Gastrocnemius medialis (tissue), 4 donors: ENCODE measurements at regions not wholly inside any gene's neighbourhood (a gene's known extent, or its start where the extent isn't known, plus 50 kb on each side); places are given as distances from the start of the nearest gene placed in this dataset.

ENCODE experiments used
- ATAC-seq, 2 donors: fragments of 150-250 bp; one replicate each; pipeline ENCODE4 v1.9.1; 2016
- DNase-seq, 2 donors: peaks; one replicate each; pipeline ENCODE4 v3.0.0-alpha.2; 2019
- H3K27ac ChIP-seq, 4 donors: fragments of 200-600 bp; sonication (generic); 1 replicate in 1 of 4; 2 replicates in 3 of 4; pipeline ENCODE4 v1.5.1; 2016 to 2018; ENCODE audit warnings: mild to moderate bottlenecking in 2 of 4, moderate library complexity in 1 of 4
- H3K27me3 ChIP-seq, 3 donors: fragments of 200-600 bp; sonication (generic) in 2 of 3; 1 replicate in 1 of 3; 2 replicates in 2 of 3; pipeline versions ENCODE4 v1.5.1 to v1.6.0; 2016 to 2019; ENCODE audit warnings: mild to moderate bottlenecking in 1 of 3, moderate library complexity in 1 of 3
- H3K36me3 ChIP-seq, 2 donors: fragments of 200-600 bp; sonication (generic) in 1 of 2; one replicate each; pipeline ENCODE4 v1.5.1; 2017 to 2018
- H3K4me1 ChIP-seq, 2 donors: fragments of 200-600 bp; sonication (generic) in 1 of 2; one replicate each; pipeline ENCODE4 v1.5.1; 2016 to 2017; ENCODE audit warnings: mild to moderate bottlenecking in 2 of 2
- H3K4me3 ChIP-seq, 4 donors: fragments of 200-600 bp; sonication (generic) in 3 of 4; 1 replicate in 1 of 4; 2 replicates in 3 of 4; pipeline ENCODE4 v1.5.1; 2016 to 2019; ENCODE audit warnings: mild to moderate bottlenecking in 2 of 4
- H3K9me3 ChIP-seq, 3 donors: fragments of 200-600 bp; sonication (generic) in 2 of 3; 1 replicate in 1 of 3; 2 replicates in 2 of 3; pipeline ENCODE4 v1.5.1; 2016 to 2019
- CTCF ChIP-seq, 5 experiments: fragments of 450-650 bp in 3 of 5; fragments of 200-600 bp in 2 of 5; sonication (generic) in 2 of 5; IDR thresholded peaks in 4 of 5; conservative IDR thresholded peaks in 1 of 5; 1 replicate in 4 of 5; 2 replicates in 1 of 5; pipeline ENCODE4 v1.5.1; 2016 to 2019; ENCODE audit warnings: antibody characterized with exemption in 5 of 5, mild to moderate bottlenecking in 3 of 5, moderate library complexity in 3 of 5
- POLR2A ChIP-seq, 2 donors: fragments of 450-650 bp; IDR thresholded peaks; one replicate each; pipeline ENCODE4 v1.6.1; 2017; ENCODE audit warnings: antibody characterized with exemption in 2 of 2, mild to moderate bottlenecking in 2 of 2, moderate library complexity in 2 of 2
- in situ Hi-C, 4 donors: fragments of 200-750 bp; cut with MboI; loops; one replicate each; pipeline versions ENCODE4 v1.15.0 to v1.8.0; 2017; ENCODE audit warnings: low sequenced_read_pairs in 4 of 4
- intact Hi-C: fragments of 100-400 bp; cut with DNase I; formaldehyde crosslinking; loops from one replicate; pipeline ENCODE4 v1.15.1; 2023; ENCODE audit warnings: low total_unique reads

GRCh38 chr6:114452785-114453401 lies 110.1 kb upstream of the HS3ST5 start:
- H3K4me3 ChIP-seq, result no peak overlapping the region
- H3K27me3 ChIP-seq, result no peaks in the 10 kb centered on the region
- intact Hi-C loops (no loop called here), in situ Hi-C loops (no loop called here)
- H3K36me3 ChIP-seq, result no peaks in the 10 kb centered on the region
- no peak overlapping the region for H3K27ac ChIP-seq
- no peaks in the 10 kb centered on the region for H3K9me3 ChIP-seq
- ATAC-seq, result no peak
- TF ChIP-seq CTCF (IDR thresholded peaks at IDR 0.05 in 4 of 5, conservative IDR thresholded peaks at IDR 0.05 in 1 of 5) (no peak), POLR2A (IDR thresholded peaks at IDR 0.05) (no peak)
- no peaks in the 10 kb centered on the region for H3K4me1 ChIP-seq
- DNase-seq, result no peak

- intact Hi-C loops, result no loop called here
- H3K27me3 ChIP-seq, result no peaks in the 10 kb centered on the region
- no peak overlapping the region for H3K4me3 ChIP-seq
- TF ChIP-seq CTCF (IDR thresholded peaks at IDR 0.05 in 4 of 5, conservative IDR thresholded peaks at IDR 0.05 in 1 of 5) (no peak), POLR2A (IDR thresholded peaks at IDR 0.05) (no peak)
- no peak for ATAC-seq
- H3K9me3 ChIP-seq, result no peaks in the 10 kb centered on the region
- in situ Hi-C loops, result no loop called here
- H3K27ac ChIP-seq, result no peak overlapping the region
- H3K36me3 ChIP-seq, result no peaks in the 10 kb centered on the region
- no peaks in the 10 kb centered on the region for H3K4me1 ChIP-seq
- DNase-seq, result no peak
Measured at GRCh38 chr6:114450631-114451030, 107.8 kb upstream of the HS3ST5 start.

GRCh38 chr6:114449659-114450058 lies 106.8 kb upstream of the HS3ST5 start:
- in situ Hi-C loops (no loop called here), intact Hi-C loops (no loop called here)
- DNase-seq, result no peak
- H3K27ac ChIP-seq, result no peak overlapping the region
- no peak for ATAC-seq
- H3K27me3 ChIP-seq, result no peaks in the 10 kb centered on the region
- no peaks in the 10 kb centered on the region for H3K36me3 ChIP-seq
- TF ChIP-seq POLR2A (IDR thresholded peaks at IDR 0.05) (no peak), CTCF (IDR thresholded peaks at IDR 0.05 in 4 of 5, conservative IDR thresholded peaks at IDR 0.05 in 1 of 5) (no peak)
- H3K4me1 ChIP-seq, result no peaks in the 10 kb centered on the region
- no peak overlapping the region for H3K4me3 ChIP-seq
- H3K9me3 ChIP-seq, result no peaks in the 10 kb centered on the region

GRCh38 chr6:114446342-114446741 lies 103.5 kb upstream of the HS3ST5 start:
- H3K36me3 ChIP-seq, result no peaks in the 10 kb centered on the region
- H3K27ac ChIP-seq, result no peak overlapping the region
- no peaks in the 10 kb centered on the region for H3K27me3 ChIP-seq
- ATAC-seq (no peak), DNase-seq (no peak)
- intact Hi-C loops, result no loop called here
- no peaks in the 10 kb centered on the region for H3K4me1 ChIP-seq
- TF ChIP-seq POLR2A (IDR thresholded peaks at IDR 0.05) (no peak), CTCF (IDR thresholded peaks at IDR 0.05 in 4 of 5, conservative IDR thresholded peaks at IDR 0.05 in 1 of 5) (no peak)
- H3K9me3 ChIP-seq, result no peaks in the 10 kb centered on the region
- no peak overlapping the region for H3K4me3 ChIP-seq
- in situ Hi-C loops, result no loop called here

- no peaks in the 10 kb centered on the region for H3K27me3 ChIP-seq
- in situ Hi-C loops (no loop called here), intact Hi-C loops (no loop called here)
- H3K4me3 ChIP-seq, result no peak overlapping the region
- H3K36me3 ChIP-seq, result no peaks in the 10 kb centered on the region
- H3K27ac ChIP-seq, result no peak overlapping the region
- DNase-seq (no peak), ATAC-seq (no peak)
- no peak for TF ChIP-seq CTCF (IDR thresholded peaks at IDR 0.05 in 4 of 5, conservative IDR thresholded peaks at IDR 0.05 in 1 of 5)
- no peak for TF ChIP-seq POLR2A (IDR thresholded peaks at IDR 0.05)
- H3K4me1 ChIP-seq, result no peaks in the 10 kb centered on the region
- H3K9me3 ChIP-seq, result no peaks in the 10 kb centered on the region
Measured at GRCh38 chr6:114445846-114446245, 103.0 kb upstream of the HS3ST5 start.
